H9 (cell line): ENCODE measurements at regions not wholly inside any gene's neighbourhood (a gene's known extent, or its start where the extent isn't known, plus 50 kb on each side); places are given as distances from the start of the nearest gene placed in this dataset.

Source experiments
- DNase-seq: peaks from one replicate; pipeline ENCODE4 v3.0.0-alpha.2; 2017
- H2AFZ ChIP-seq: one replicate; pipeline ENCODE4 v1.6.1; 2013; ENCODE audit warnings: mild to moderate bottlenecking, low read length, control low read depth, moderate library complexity
- H2AK5ac ChIP-seq: 2 replicates; pipeline ENCODE4 v1.6.1; 2013; ENCODE audit warnings: low read length, control low read depth, mixed read lengths; ENCODE audit not compliant: insufficient read length
- H2BK120ac ChIP-seq: one replicate; pipeline ENCODE4 v1.6.1; 2013; ENCODE audit warnings: low read depth, mild to moderate bottlenecking, low read length, control low read depth, inconsistent platforms; ENCODE audit not compliant: poor library complexity, severe bottlenecking
- H2BK12ac ChIP-seq: 2 replicates; pipeline ENCODE4 v1.6.1; 2013; ENCODE audit warnings: low read length, control low read depth, mixed read lengths, low read depth; ENCODE audit not compliant: insufficient read length
- H2BK15ac ChIP-seq: 2 replicates; pipeline ENCODE4 v1.6.1; 2013; ENCODE audit warnings: low read depth, low read length, control low read depth
- H2BK20ac ChIP-seq: one replicate; pipeline ENCODE4 v1.6.1; 2013; ENCODE audit warnings: low read depth, mild to moderate bottlenecking, low read length, control low read depth, inconsistent platforms; ENCODE audit not compliant: poor library complexity, severe bottlenecking
- H2BK5ac ChIP-seq: 2 replicates; pipeline ENCODE4 v1.6.1; 2013; ENCODE audit warnings: low read length, control low read depth, mixed read lengths; ENCODE audit not compliant: insufficient read length
- H3K14ac ChIP-seq: 2 replicates; pipeline ENCODE4 v1.6.1; 2013; ENCODE audit warnings: low read length, control low read depth; ENCODE audit not compliant: insufficient read depth
- H3K18ac ChIP-seq: 2 replicates; pipeline ENCODE4 v1.6.1; 2013; ENCODE audit warnings: low read depth, mild to moderate bottlenecking, mixed read lengths, low read length, control low read depth; ENCODE audit not compliant: insufficient read length
- H3K23ac ChIP-seq: 2 replicates; pipeline ENCODE4 v1.6.1; 2013; ENCODE audit warnings: low read length, control low read depth, mixed read lengths, low read depth; ENCODE audit not compliant: insufficient read length
- H3K23me2 ChIP-seq: 2 replicates; pipeline ENCODE4 v1.6.1; 2013; ENCODE audit warnings: low read depth, mild to moderate bottlenecking, mixed read lengths, low read length, control low read depth; ENCODE audit not compliant: insufficient read length, poor library complexity, severe bottlenecking
- H3K27ac ChIP-seq: 2 replicates; pipeline ENCODE4 v1.5.1; 2013; ENCODE audit warnings: low read length, control low read depth, mixed read lengths, low read depth; ENCODE audit not compliant: insufficient read length
- H3K27me3 ChIP-seq: 2 replicates; pipeline ENCODE4 v1.6.1; 2013; ENCODE audit warnings: low read length, control low read depth, inconsistent platforms; ENCODE audit not compliant: insufficient read depth
- H3K4ac ChIP-seq: 2 replicates; pipeline ENCODE4 v1.6.1; 2013; ENCODE audit warnings: low read depth, mild to moderate bottlenecking, control low read depth, inconsistent platforms, low read length, moderate library complexity
- H3K4me1 ChIP-seq: 2 replicates; pipeline ENCODE4 v1.6.1; 2013; ENCODE audit warnings: low read length, control low read depth, inconsistent platforms; ENCODE audit not compliant: insufficient read depth
- H3K4me2 ChIP-seq: 2 replicates; pipeline ENCODE4 v1.6.1; 2013; ENCODE audit warnings: low read length, control low read depth, mixed read lengths; ENCODE audit not compliant: insufficient read length, insufficient read depth
- H3K56ac ChIP-seq: 2 replicates; pipeline ENCODE4 v1.6.1; 2013; ENCODE audit warnings: low read depth, mild to moderate bottlenecking, mixed read lengths, low read length, control low read depth; ENCODE audit not compliant: insufficient read length
- H3K79me1 ChIP-seq: 2 replicates; pipeline ENCODE4 v1.6.1; 2013; ENCODE audit warnings: low read depth, mild to moderate bottlenecking, moderate library complexity, low read length, control low read depth, inconsistent platforms; ENCODE audit not compliant: insufficient read depth, poor library complexity, severe bottlenecking
- H3K79me2 ChIP-seq: 2 replicates; pipeline ENCODE4 v1.6.1; 2013; ENCODE audit warnings: low read length, control low read depth, inconsistent platforms; ENCODE audit not compliant: insufficient read depth
- H3K9ac ChIP-seq: 2 replicates; pipeline ENCODE4 v1.6.1; 2013; ENCODE audit warnings: low read length, control low read depth, mixed read lengths; ENCODE audit not compliant: insufficient read length; ENCODE audit errors: extremely low read depth
- H3K9me3 ChIP-seq: one replicate; pipeline ENCODE4 v1.6.1; 2013; ENCODE audit warnings: low read depth, low read length, inconsistent platforms; ENCODE audit not compliant: control insufficient read depth
- H3T11ph ChIP-seq: one replicate; pipeline ENCODE4 v1.6.1; 2013; ENCODE audit warnings: mild to moderate bottlenecking, low read length, control low read depth, inconsistent platforms
- H4K20me1 ChIP-seq: one replicate; pipeline ENCODE4 v1.6.1; 2013; ENCODE audit not compliant: control insufficient read depth, insufficient read length, insufficient read depth
- H4K5ac ChIP-seq: 2 replicates; pipeline ENCODE4 v1.6.1; 2013; ENCODE audit warnings: low read depth, mild to moderate bottlenecking, mixed read lengths, low read length, control low read depth; ENCODE audit not compliant: insufficient read length
- H4K8ac ChIP-seq: replicated peaks from 2 replicates; pipeline ENCODE4 v1.6.1; 2013; ENCODE audit warnings: low read length, control low read depth, mixed read lengths, low read depth; ENCODE audit not compliant: insufficient read length
- H4K91ac ChIP-seq: 2 replicates; pipeline ENCODE4 v1.6.1; 2013; ENCODE audit warnings: low read depth, mild to moderate bottlenecking, moderate library complexity, mixed read lengths, low read length, control low read depth; ENCODE audit not compliant: insufficient read length
- H3K27ac Mint-ChIP-seq, 3 experiments: 2 replicates in 2 of 3; 3 replicates in 1 of 3; pipeline ENCODE4 v1.8.0; 2020 to 2021; ENCODE audit warnings: mixed read lengths in 3 of 3, mild to moderate bottlenecking in 1 of 3, moderate library complexity in 1 of 3
- H3K27me3 Mint-ChIP-seq: 2 replicates; pipeline ENCODE4 v1.8.0; 2021; ENCODE audit warnings: low read depth, mild to moderate bottlenecking, moderate library complexity, mixed read lengths
- H3K36me3 Mint-ChIP-seq, 3 experiments: 2 replicates in 2 of 3; 3 replicates in 1 of 3; pipeline ENCODE4 v1.8.0; 2020 to 2021; ENCODE audit warnings: low read depth in 3 of 3, mixed read lengths in 3 of 3; ENCODE audit not compliant: insufficient read depth in 1 of 3
- H3K4me1 Mint-ChIP-seq, 2 experiments: 2 replicates each; pipeline ENCODE4 v1.8.0; 2020; ENCODE audit warnings: mixed read lengths in 2 of 2
- H3K4me3 Mint-ChIP-seq, 2 experiments: 2 replicates in 1 of 2; 3 replicates in 1 of 2; pipeline ENCODE4 v1.8.0; 2020 to 2021; ENCODE audit warnings: mild to moderate bottlenecking in 2 of 2, mixed read lengths in 2 of 2, moderate library complexity in 1 of 2
- H3K9me3 Mint-ChIP-seq, 2 experiments: 2 replicates in 1 of 2; 3 replicates in 1 of 2; pipeline ENCODE4 v1.8.0; 2020; ENCODE audit warnings: mild to moderate bottlenecking in 2 of 2, mixed read lengths in 2 of 2, moderate library complexity in 1 of 2
- WGBS: extraction: QIAGEN DNeasy Blood & Tissue Kit; methylation state at CpG from one replicate; pipeline ENCODE4 v1.1.7; 2013; ENCODE audit warnings: missing lambda C conversion rate, low lambda C conversion rate, mixed read lengths; ENCODE audit not compliant: insufficient read length; ENCODE audit errors: extremely low coverage; 5-methylcytosine and 5-hydroxymethylcytosine counted together
- TF ChIP-seq, protein P1 (sequence below): fragments of 200-600 bp; sonication (generic); conservative IDR thresholded peaks from 3 replicates; pipeline ENCODE4 v1.8.0; 2021; ENCODE audit warnings: antibody characterized with exemption, mild to moderate bottlenecking

DNA sequence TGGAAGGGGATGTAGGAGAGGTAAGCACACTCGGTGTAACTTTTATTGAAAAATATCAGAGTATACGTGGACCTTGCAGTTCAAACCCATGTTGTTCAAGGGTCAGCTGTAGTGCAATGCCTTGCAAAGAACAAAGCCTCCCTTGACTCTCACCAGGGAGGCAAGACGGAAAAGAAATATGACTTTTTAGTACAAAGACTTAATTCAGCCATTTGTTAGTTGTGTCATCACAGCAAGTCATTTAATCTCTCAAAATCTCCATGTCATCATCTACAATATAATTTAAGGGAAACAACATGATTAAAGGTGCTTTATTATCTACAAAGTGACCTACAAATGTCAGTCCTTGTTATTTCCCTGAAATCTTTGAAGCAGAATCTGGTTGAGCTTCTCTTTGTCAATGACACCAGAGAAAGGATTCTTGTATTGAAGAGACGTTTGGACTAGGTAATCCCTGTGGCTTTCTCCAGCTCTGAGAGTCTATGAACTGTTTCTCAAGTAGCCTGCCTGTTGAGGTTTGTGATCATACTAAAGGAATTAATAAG lies 502.8 kb downstream of the REEP3 start:
- Histone ChIP-seq H2BK20ac (no peak overlapping the region), H3K56ac (no peak overlapping the region), H3K9me3 (peaks cover 14% of the 10 kb centered on the region), H3K4me1 (no peaks in the 10 kb centered on the region), H2AFZ (no peak overlapping the region), H3K14ac (no peak overlapping the region), H3K4me2 (no peak overlapping the region), H3K27me3 (no peaks in the 10 kb centered on the region), H3K23ac (no peak overlapping the region), H2BK12ac (no peak overlapping the region), H4K91ac (no peak overlapping the region), H4K5ac (no peak overlapping the region), H3K23me2 (no peaks in the 10 kb centered on the region), H3K79me1 (no peaks in the 10 kb centered on the region), H3K79me2 (no peaks in the 10 kb centered on the region), H3K18ac (no peak overlapping the region), H2BK120ac (no peak overlapping the region), H2BK5ac (no peak overlapping the region), H2AK5ac (no peak overlapping the region), H3T11ph (no peak overlapping the region), H4K20me1 (no peaks in the 10 kb centered on the region), H4K8ac (no peak overlapping the region), H2BK15ac (no peak overlapping the region), H3K9ac (no peak overlapping the region), H3K27ac (no peak overlapping the region), H3K4ac (no peak overlapping the region)
- no peaks in the 10 kb centered on the region for H3K4me1 Mint-ChIP-seq
- no peak for DNase-seq
- peaks cover 14 to 29% (median 24%) of the 10 kb centered on the region in 3 experiments; a peak in 6 of 7 replicates for H3K36me3 Mint-ChIP-seq
- H3K4me3 Mint-ChIP-seq, result no peak overlapping the region
- H3K27ac Mint-ChIP-seq, result no peak overlapping the region
- WGBS, result no CpG with 5 or more reads among the region's 4 CpGs
- no peaks in the 10 kb centered on the region for H3K27me3 Mint-ChIP-seq
- TF ChIP-seq, protein P1, sequence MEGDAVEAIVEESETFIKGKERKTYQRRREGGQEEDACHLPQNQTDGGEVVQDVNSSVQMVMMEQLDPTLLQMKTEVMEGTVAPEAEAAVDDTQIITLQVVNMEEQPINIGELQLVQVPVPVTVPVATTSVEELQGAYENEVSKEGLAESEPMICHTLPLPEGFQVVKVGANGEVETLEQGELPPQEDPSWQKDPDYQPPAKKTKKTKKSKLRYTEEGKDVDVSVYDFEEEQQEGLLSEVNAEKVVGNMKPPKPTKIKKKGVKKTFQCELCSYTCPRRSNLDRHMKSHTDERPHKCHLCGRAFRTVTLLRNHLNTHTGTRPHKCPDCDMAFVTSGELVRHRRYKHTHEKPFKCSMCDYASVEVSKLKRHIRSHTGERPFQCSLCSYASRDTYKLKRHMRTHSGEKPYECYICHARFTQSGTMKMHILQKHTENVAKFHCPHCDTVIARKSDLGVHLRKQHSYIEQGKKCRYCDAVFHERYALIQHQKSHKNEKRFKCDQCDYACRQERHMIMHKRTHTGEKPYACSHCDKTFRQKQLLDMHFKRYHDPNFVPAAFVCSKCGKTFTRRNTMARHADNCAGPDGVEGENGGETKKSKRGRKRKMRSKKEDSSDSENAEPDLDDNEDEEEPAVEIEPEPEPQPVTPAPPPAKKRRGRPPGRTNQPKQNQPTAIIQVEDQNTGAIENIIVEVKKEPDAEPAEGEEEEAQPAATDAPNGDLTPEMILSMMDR, result no peak
- H3K9me3 Mint-ChIP-seq, result peaks cover 30 to 33% of the 10 kb centered on the region in 2 experiments
